HL-60 (cell line): ENCODE measurements at regions not wholly inside any gene's neighbourhood (a gene's known extent, or its start where the extent isn't known, plus 50 kb on each side); places are given as distances from the start of the nearest gene placed in this dataset.
"Not testable (repeated sequence)": the region's sequence is repeated elsewhere in the genome, so short reads cannot be mapped to it uniquely, and the experiment has no call there.

ENCODE experiments used
- GABPA ChIP-seq: IDR thresholded peaks from 2 replicates; pipeline ENCODE4 v1.6.1; 2012; ENCODE audit warnings: low read depth
- POLR2AphosphoS5 ChIP-seq: IDR thresholded peaks from 2 replicates; pipeline ENCODE4 v1.6.1; 2012; ENCODE audit warnings: low read depth
- TF ChIP-seq, protein P1 (sequence below): IDR thresholded peaks from one replicate; pipeline ENCODE4 v1.5.1; 2011; ENCODE audit warnings: low read length, control low read depth, inconsistent platforms; ENCODE audit not compliant: insufficient read depth

DNA sequence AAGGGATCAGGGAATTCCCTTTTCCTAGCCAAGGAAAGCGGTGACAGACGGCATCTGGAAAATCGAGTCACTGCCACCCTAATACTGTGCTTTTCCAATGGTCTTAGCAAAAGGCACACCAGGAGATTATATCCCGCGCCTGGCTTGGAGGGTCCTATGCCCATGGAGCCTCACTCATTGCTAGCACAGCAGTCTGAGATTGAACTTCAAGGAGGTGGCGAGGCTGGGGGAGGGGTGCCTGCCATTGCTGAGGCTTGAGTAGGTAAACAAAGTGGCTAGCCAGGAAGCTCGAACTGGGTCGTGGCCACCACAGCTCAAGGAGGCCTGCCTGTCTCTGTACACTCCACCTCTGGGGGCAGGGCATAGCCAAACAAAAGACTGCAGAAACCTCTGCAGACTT lies 556.5 kb upstream of the IZUMO3 start:
- TF ChIP-seq, protein P1, sequence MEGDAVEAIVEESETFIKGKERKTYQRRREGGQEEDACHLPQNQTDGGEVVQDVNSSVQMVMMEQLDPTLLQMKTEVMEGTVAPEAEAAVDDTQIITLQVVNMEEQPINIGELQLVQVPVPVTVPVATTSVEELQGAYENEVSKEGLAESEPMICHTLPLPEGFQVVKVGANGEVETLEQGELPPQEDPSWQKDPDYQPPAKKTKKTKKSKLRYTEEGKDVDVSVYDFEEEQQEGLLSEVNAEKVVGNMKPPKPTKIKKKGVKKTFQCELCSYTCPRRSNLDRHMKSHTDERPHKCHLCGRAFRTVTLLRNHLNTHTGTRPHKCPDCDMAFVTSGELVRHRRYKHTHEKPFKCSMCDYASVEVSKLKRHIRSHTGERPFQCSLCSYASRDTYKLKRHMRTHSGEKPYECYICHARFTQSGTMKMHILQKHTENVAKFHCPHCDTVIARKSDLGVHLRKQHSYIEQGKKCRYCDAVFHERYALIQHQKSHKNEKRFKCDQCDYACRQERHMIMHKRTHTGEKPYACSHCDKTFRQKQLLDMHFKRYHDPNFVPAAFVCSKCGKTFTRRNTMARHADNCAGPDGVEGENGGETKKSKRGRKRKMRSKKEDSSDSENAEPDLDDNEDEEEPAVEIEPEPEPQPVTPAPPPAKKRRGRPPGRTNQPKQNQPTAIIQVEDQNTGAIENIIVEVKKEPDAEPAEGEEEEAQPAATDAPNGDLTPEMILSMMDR: not testable (repeated sequence)
- TF ChIP-seq GABPA, POLR2AphosphoS5: not testable (repeated sequence)
